ENCODE measurements at regions not wholly inside any gene's neighbourhood (a gene's known extent, or its start where the extent isn't known, plus 50 kb on each side); places are given as distances from the start of the nearest gene placed in this dataset.

GRCh38 chrX:99394456-99394855, 1015.6 kb downstream of the PCDH19 start:
- Histone ChIP-seq H3K4me1 (no peaks in the 10 kb centered on the region), H3K4me3 (no peak overlapping the region), H3K36me3 (no peaks in the 10 kb centered on the region), H3K9me3 (no peaks in the 10 kb centered on the region), H3K27ac (no peak overlapping the region), H3K27me3 (no peaks in the 10 kb centered on the region)
- 96% methylated on average over 2 of the region's 2 CpGs; no CpG with 5 or more reads in 1 of the 2 donors for WGBS, 2 donors
- DNase-seq, result no peak
- no peak for TF ChIP-seq CTCF (IDR thresholded peaks at IDR 0.05)
- intact Hi-C loops (cut with DNase I), result no loop called here

GRCh38 chrX:99384594-99385374, 1025.3 kb downstream of the PCDH19 start:
- H3K4me1 ChIP-seq, result no peaks in the 10 kb centered on the region
- TF ChIP-seq CTCF (IDR thresholded peaks at IDR 0.05), result no peak
- no peak for TF ChIP-seq POLR2A (IDR thresholded peaks at IDR 0.05)
- H3K27me3 ChIP-seq, result no peaks in the 10 kb centered on the region
- WGBS, 2 donors, result 76 to 86% methylated on average over 1 to 2 of the region's 5 CpGs
- no peak for DNase-seq
- no peaks in the 10 kb centered on the region for H3K9me3 ChIP-seq
- intact Hi-C loops (cut with DNase I), result no loop called here
- no peak overlapping the region for H3K4me3 ChIP-seq
- H3K36me3 ChIP-seq, result no peaks in the 10 kb centered on the region
- H3K27ac ChIP-seq, result no peak overlapping the region

GRCh38 chrX:99383786-99384185, 1026.3 kb downstream of the PCDH19 start:
- Histone ChIP-seq H3K4me3 (no peak overlapping the region), H3K4me1 (no peaks in the 10 kb centered on the region), H3K27me3 (no peaks in the 10 kb centered on the region), H3K36me3 (no peaks in the 10 kb centered on the region), H3K27ac (no peak overlapping the region), H3K9me3 (no peaks in the 10 kb centered on the region)
- 93 to 98% methylated on average over 4 of the region's 5 CpGs for WGBS, 2 donors
- TF ChIP-seq POLR2A (IDR thresholded peaks at IDR 0.05), result no peak
- TF ChIP-seq CTCF (IDR thresholded peaks at IDR 0.05), result no peak
- intact Hi-C loops (cut with DNase I), result no loop called here
- DNase-seq, result no peak

GRCh38 chrX:99371976-99372595, 1038.0 kb downstream of the PCDH19 start:
- no peaks in the 10 kb centered on the region for H3K9me3 ChIP-seq
- no peaks in the 10 kb centered on the region for H3K27me3 ChIP-seq
- no peaks in the 10 kb centered on the region for H3K4me1 ChIP-seq
- no peak overlapping the region for H3K4me3 ChIP-seq
- no peak for DNase-seq
- H3K36me3 ChIP-seq, result no peaks in the 10 kb centered on the region
- WGBS, 2 donors, result 92 to 94% methylated on average over 7 to 9 of the region's 53 CpGs
- H3K27ac ChIP-seq, result no peak overlapping the region
- TF ChIP-seq POLR2A (IDR thresholded peaks at IDR 0.05) (no peak), CTCF (IDR thresholded peaks at IDR 0.05) (no peak)
- intact Hi-C loops (cut with DNase I), result no loop called here

GRCh38 chrX:99353412-99353811, 1056.7 kb downstream of the PCDH19 start:
- DNase-seq, result no peak
- Histone ChIP-seq H3K27ac (no peak overlapping the region), H3K4me3 (no peak overlapping the region), H3K4me1 (no peaks in the 10 kb centered on the region), H3K36me3 (no peaks in the 10 kb centered on the region), H3K9me3 (no peaks in the 10 kb centered on the region), H3K27me3 (no peaks in the 10 kb centered on the region)
- TF ChIP-seq CTCF (IDR thresholded peaks at IDR 0.05) (no peak), POLR2A (IDR thresholded peaks at IDR 0.05) (no peak)
- intact Hi-C loops (cut with DNase I), result no loop called here
- WGBS, 2 donors, result 42% methylated on average over 1 of the region's 1 CpG; no CpG with 5 or more reads in 1 of the 2 donors

Measured in esophagus squamous epithelium (tissue), 5 donors.